ENCODE measurements at regions not wholly inside any gene's neighbourhood (a gene's known extent, or its start where the extent isn't known, plus 50 kb on each side); places are given as distances from the start of the nearest gene placed in this dataset.

GRCh38 chr9:88934876-88935535, 56.3 kb upstream of the S1PR3 start:
- H3K4me3 ChIP-seq (ENCODE audit: low read length): no peak overlapping the region
- Mint-ChIP-seq H3K4me1 (no peaks in the 10 kb centered on the region), H3K36me3 (no peaks in the 10 kb centered on the region)

GRCh38 chr9:88936132-88936531, 55.1 kb upstream of the S1PR3 start:
- Histone ChIP-seq H3K4me1 (ENCODE audit: control insufficient read depth, insufficient read depth, low read length) (no peaks in the 10 kb centered on the region), H3K9me3 (ENCODE audit: control insufficient read depth, insufficient read depth, low read length) (peaks cover 2% of the 10 kb centered on the region), H3K27me3 (ENCODE audit: control insufficient read depth, insufficient read depth, low read length) (no peaks in the 10 kb centered on the region), H3K4me3 (ENCODE audit: low read length) (no peak overlapping the region), H3K27ac (ENCODE audit: low read length) (no peak overlapping the region), H3K36me3 (ENCODE audit: control insufficient read depth, insufficient read depth, low read length) (no peaks in the 10 kb centered on the region)
- H3K27me3 Mint-ChIP-seq (ENCODE audit: low read depth in 2 of 2): peaks cover 8 to 38% of the 10 kb centered on the region in 2 donors
- H3K36me3 Mint-ChIP-seq: no peaks in the 10 kb centered on the region
- DNase-seq: no peak
- intact Hi-C loops (cut with micrococcal nuclease): no loop called here
- no peak overlapping the region for H3K4me3 Mint-ChIP-seq
- no peak overlapping the region for H3K27ac Mint-ChIP-seq
- no peaks in the 10 kb centered on the region for H3K9me3 Mint-ChIP-seq
- ATAC-seq: no peak
- TF ChIP-seq CTCF (IDR thresholded peaks at IDR 0.05): no peak
- 81% methylated on average over 2 of the region's 2 CpGs for WGBS (ENCODE audit: insufficient coverage)
- H3K4me1 Mint-ChIP-seq: no peaks in the 10 kb centered on the region

More at GRCh38 chr9:88934876-88935535, 56.3 kb upstream of the S1PR3 start:
- no peak for TF ChIP-seq CTCF (IDR thresholded peaks at IDR 0.05)
- Histone ChIP-seq H3K27ac (ENCODE audit: low read length) (no peak overlapping the region), H3K4me1 (ENCODE audit: control insufficient read depth, insufficient read depth, low read length) (no peaks in the 10 kb centered on the region), H3K27me3 (ENCODE audit: control insufficient read depth, insufficient read depth, low read length) (no peaks in the 10 kb centered on the region), H3K9me3 (ENCODE audit: control insufficient read depth, insufficient read depth, low read length) (peaks cover 5% of the 10 kb centered on the region), H3K36me3 (ENCODE audit: control insufficient read depth, insufficient read depth, low read length) (no peaks in the 10 kb centered on the region)
- 68% methylated on average over 5 of the region's 5 CpGs for WGBS (ENCODE audit: insufficient coverage)
- ATAC-seq: no peak
- DNase-seq: no peak
- Mint-ChIP-seq H3K9me3 (peaks cover 0 to 4% of the 10 kb centered on the region in 2 donors), H3K27me3 (ENCODE audit: low read depth in 2 of 2) (peaks cover 14 to 38% of the 10 kb centered on the region in 2 donors), H3K27ac (no peak overlapping the region), H3K4me3 (no peak overlapping the region)
- intact Hi-C loops (cut with micrococcal nuclease): no loop called here

GRCh38 chr9:88936668-88937067, 54.6 kb upstream of the S1PR3 start:
- H3K27ac Mint-ChIP-seq: no peak overlapping the region
- H3K27me3 Mint-ChIP-seq (ENCODE audit: low read depth in 2 of 2): peaks cover 8 to 38% of the 10 kb centered on the region in 2 donors
- no peak for ATAC-seq
- Histone ChIP-seq H3K27me3 (ENCODE audit: control insufficient read depth, insufficient read depth, low read length) (no peaks in the 10 kb centered on the region), H3K4me1 (ENCODE audit: control insufficient read depth, insufficient read depth, low read length) (no peaks in the 10 kb centered on the region), H3K27ac (ENCODE audit: low read length) (no peak overlapping the region), H3K36me3 (ENCODE audit: control insufficient read depth, insufficient read depth, low read length) (no peaks in the 10 kb centered on the region), H3K4me3 (ENCODE audit: low read length) (no peak overlapping the region), H3K9me3 (ENCODE audit: control insufficient read depth, insufficient read depth, low read length) (no peaks in the 10 kb centered on the region)
- H3K36me3 Mint-ChIP-seq: no peaks in the 10 kb centered on the region
- H3K4me1 Mint-ChIP-seq: no peaks in the 10 kb centered on the region
- TF ChIP-seq CTCF (IDR thresholded peaks at IDR 0.05): no peak
- WGBS (ENCODE audit: insufficient coverage): 82% methylated on average over 5 of the region's 5 CpGs
- intact Hi-C loops (cut with micrococcal nuclease): no loop called here
- no peak for DNase-seq
- H3K4me3 Mint-ChIP-seq: no peak overlapping the region
- H3K9me3 Mint-ChIP-seq: no peaks in the 10 kb centered on the region

- no peaks in the 10 kb centered on the region for H3K27me3 ChIP-seq (ENCODE audit: control insufficient read depth, insufficient read depth, low read length)
- DNase-seq: no peak
- intact Hi-C loops (cut with micrococcal nuclease): no loop called here
- H3K36me3 ChIP-seq (ENCODE audit: control insufficient read depth, insufficient read depth, low read length): no peaks in the 10 kb centered on the region
- no peaks in the 10 kb centered on the region for H3K9me3 ChIP-seq (ENCODE audit: control insufficient read depth, insufficient read depth, low read length)
- H3K4me3 ChIP-seq (ENCODE audit: low read length): no peak overlapping the region
- Mint-ChIP-seq H3K4me3 (no peak overlapping the region), H3K27ac (no peak overlapping the region), H3K4me1 (no peaks in the 10 kb centered on the region), H3K36me3 (no peaks in the 10 kb centered on the region), H3K9me3 (no peaks in the 10 kb centered on the region), H3K27me3 (ENCODE audit: low read depth in 2 of 2) (peaks cover 8 to 36% of the 10 kb centered on the region in 2 donors)
- ATAC-seq: no peak
- H3K4me1 ChIP-seq (ENCODE audit: control insufficient read depth, insufficient read depth, low read length): no peaks in the 10 kb centered on the region
- TF ChIP-seq CTCF (IDR thresholded peaks at IDR 0.05): no peak
- 42% methylated on average over 2 of the region's 3 CpGs for WGBS (ENCODE audit: insufficient coverage)
- H3K27ac ChIP-seq (ENCODE audit: low read length): no peak overlapping the region
Measured at GRCh38 chr9:88937248-88937647, 54.0 kb upstream of the S1PR3 start.
